HCT116 (cell line): ENCODE measurements at regions not wholly inside any gene's neighbourhood (a gene's known extent, or its start where the extent isn't known, plus 50 kb on each side); places are given as distances from the start of the nearest gene placed in this dataset.
"Not testable (repeated sequence)": the region's sequence is repeated elsewhere in the genome, so short reads cannot be mapped to it uniquely, and the experiment has no call there.

Experiments
- ATAC-seq: fragments of 200-7000 bp; cut with Tn5 transposase; 2 replicates; pipeline ENCODE4 v1.9.1; 2020; ENCODE audit warnings: mild to moderate bottlenecking, moderate library complexity
- BruUV-seq: library from RNA; stranded (reverse); fragments of 400-500 nt; replicated peaks from 2 replicates; lab custom pipeline; 2021; lab: Mats Ljungman, UMichigan
- CTCF ChIA-PET: fragments of 300-600 bp; sonication (Branson Sonifier 250); formaldehyde crosslinking; loops from one replicate; lab custom pipeline; 2021; ENCODE audit warnings: antibody characterized with exemption; lab: Charles Lee
- POLR2A ChIA-PET: fragments of 300-600, 350-600 bp; sonication (Branson Sonifier 250); formaldehyde crosslinking; loops from one replicate; lab custom pipeline; 2021; ENCODE audit warnings: antibody characterized with exemption; lab: Charles Lee
- RAD21 ChIA-PET, 2 experiments: fragments of 300-600 bp; sonication (Branson Sonifier 250); formaldehyde crosslinking; loops; one replicate each; lab custom pipeline; 2023; ENCODE audit warnings: low total read pairs in 2 of 2; ENCODE audit not compliant: uncharacterized antibody in 2 of 2, unreplicated experiment in 2 of 2, low non-redundant PET in 1 of 2; lab: Charles Lee
- DNase-seq: peaks from one replicate; pipeline ENCODE4 v3.0.0-alpha.2; 2010; ENCODE audit warnings: low read depth, low spot score
- H2AFZ ChIP-seq: fragments of 200-600 bp; shearing (Covaris generic), sonication (generic); 2 replicates; pipeline ENCODE4 v1.6.1; 2017; ENCODE audit warnings: low read depth, mixed run types, mixed read lengths, antibody characterized with exemption, low read length; ENCODE audit not compliant: poor library complexity, severe bottlenecking
- H3K27ac ChIP-seq: 2 replicates; pipeline ENCODE4 v1.5.1; 2012; ENCODE audit warnings: low read depth, low read length
- H3K27me3 ChIP-seq: fragments of 200-600 bp; sonication (generic); 2 replicates; pipeline ENCODE4 v1.6.1; 2016; ENCODE audit warnings: mixed run types, low read length, mixed read lengths; ENCODE audit not compliant: insufficient read depth
- H3K36me3 ChIP-seq, 2 experiments: fragments of 200-500 bp in 1 of 2; fragments of 200-600 bp in 1 of 2; sonication (Bioruptor generic) in 1 of 2; sonication (generic) in 1 of 2; 2 replicates each; pipeline versions ENCODE4 v1.5.1 to v1.6.1; 2014 to 2016; ENCODE audit warnings: low read length in 2 of 2, inconsistent platforms in 1 of 2, mixed read lengths in 1 of 2, mixed run types in 1 of 2; ENCODE audit not compliant: insufficient read depth in 2 of 2, control insufficient read depth in 1 of 2
- H3K4me1 ChIP-seq, 2 experiments: fragments of 200-600 bp in 1 of 2; sonication (generic) in 1 of 2; 2 replicates each; pipeline versions ENCODE4 v1.5.1 to v1.6.1; 2012 to 2017; ENCODE audit warnings: low read length in 2 of 2, inconsistent platforms in 1 of 2, mild to moderate bottlenecking in 1 of 2, mixed read lengths in 1 of 2, mixed run types in 1 of 2, moderate library complexity in 1 of 2; ENCODE audit not compliant: insufficient read depth in 2 of 2, control insufficient read depth in 1 of 2
- H3K4me2 ChIP-seq: fragments of 200-600 bp; sonication (generic); 2 replicates; pipeline ENCODE4 v1.6.1; 2017; ENCODE audit warnings: mixed run types, low read length, mixed read lengths
- H3K4me3 ChIP-seq, 2 experiments: fragments of 200-600 bp in 1 of 2; sonication (generic) in 1 of 2; replicated peaks in 1 of 2; 2 replicates each; pipeline ENCODE4 v1.5.1; 2011 to 2016; ENCODE audit warnings: low read length in 2 of 2, control low read depth in 1 of 2, low read depth in 1 of 2, mild to moderate bottlenecking in 1 of 2, mixed read lengths in 1 of 2, mixed run types in 1 of 2
- H3K79me2 ChIP-seq: fragments of 200-600 bp; sonication (generic); 2 replicates; pipeline ENCODE4 v1.6.1; 2017; ENCODE audit warnings: mild to moderate bottlenecking, mixed run types, low read length, moderate library complexity, mixed read lengths; ENCODE audit not compliant: insufficient read depth
- H3K9ac ChIP-seq: fragments of 200-600 bp; sonication (generic); 2 replicates; pipeline ENCODE4 v1.6.1; 2016; ENCODE audit warnings: low read length, mixed read lengths
- H3K9me2 ChIP-seq: fragments of 200-600 bp; sonication (generic), shearing (Covaris generic); 2 replicates; pipeline ENCODE4 v1.6.1; 2017; ENCODE audit warnings: mixed run types, mild to moderate bottlenecking, moderate library complexity; ENCODE audit not compliant: insufficient read depth
- H3K9me3 ChIP-seq, 2 experiments: fragments of 200-500 bp in 1 of 2; fragments of 200-600 bp in 1 of 2; sonication (Bioruptor generic) in 1 of 2; sonication (generic) in 1 of 2; 2 replicates each; pipeline ENCODE4 v1.6.1; 2014 to 2017; ENCODE audit warnings: low read length in 2 of 2, mixed read lengths in 2 of 2, inconsistent platforms in 1 of 2, low read depth in 1 of 2, mild to moderate bottlenecking in 1 of 2, mixed run types in 1 of 2, moderate library complexity in 1 of 2; ENCODE audit not compliant: control insufficient read depth in 1 of 2, insufficient read depth in 1 of 2
- H4K20me1 ChIP-seq: fragments of 200-600 bp; sonication (generic), shearing (Covaris generic); 2 replicates; pipeline ENCODE4 v1.6.1; 2017; ENCODE audit warnings: mixed run types, mild to moderate bottlenecking, moderate library complexity; ENCODE audit not compliant: insufficient read depth
- CBX3 ChIP-seq: IDR thresholded peaks from 2 replicates; pipeline ENCODE4 v1.6.1; 2012; ENCODE audit warnings: low read depth
- POLR2A ChIP-seq: IDR thresholded peaks from 2 replicates; pipeline ENCODE4 v1.7.0; 2011; ENCODE audit warnings: borderline replicate concordance; ENCODE audit not compliant: insufficient read depth, insufficient read length; ENCODE audit errors: extremely low read depth
- RAD21 ChIP-seq: IDR thresholded peaks from 2 replicates; pipeline ENCODE4 v1.6.1; 2012; ENCODE audit warnings: low read depth, mild to moderate bottlenecking
- SRF ChIP-seq: IDR thresholded peaks from 2 replicates; pipeline ENCODE4 v1.6.1; 2012; ENCODE audit warnings: low read depth
- TCF7L2 ChIP-seq: IDR thresholded peaks from 2 replicates; pipeline ENCODE4 v1.7.0; 2011; ENCODE audit warnings: borderline replicate concordance, inconsistent platforms; ENCODE audit not compliant: insufficient read depth, insufficient read length; ENCODE audit errors: extremely low read depth
- ZNF274 ChIP-seq: fragments of 200-500 bp; sonication (Bioruptor generic); IDR thresholded peaks from 2 replicates; pipeline ENCODE4 v1.6.1; 2014; ENCODE audit warnings: mild to moderate bottlenecking, low read depth, low read length, inconsistent platforms
- intact Hi-C: fragments of 100-400 bp; cut with micrococcal nuclease; formaldehyde crosslinking; loops from 2 replicates; pipeline ENCODE4 v1.10.0; 2022

DNA sequence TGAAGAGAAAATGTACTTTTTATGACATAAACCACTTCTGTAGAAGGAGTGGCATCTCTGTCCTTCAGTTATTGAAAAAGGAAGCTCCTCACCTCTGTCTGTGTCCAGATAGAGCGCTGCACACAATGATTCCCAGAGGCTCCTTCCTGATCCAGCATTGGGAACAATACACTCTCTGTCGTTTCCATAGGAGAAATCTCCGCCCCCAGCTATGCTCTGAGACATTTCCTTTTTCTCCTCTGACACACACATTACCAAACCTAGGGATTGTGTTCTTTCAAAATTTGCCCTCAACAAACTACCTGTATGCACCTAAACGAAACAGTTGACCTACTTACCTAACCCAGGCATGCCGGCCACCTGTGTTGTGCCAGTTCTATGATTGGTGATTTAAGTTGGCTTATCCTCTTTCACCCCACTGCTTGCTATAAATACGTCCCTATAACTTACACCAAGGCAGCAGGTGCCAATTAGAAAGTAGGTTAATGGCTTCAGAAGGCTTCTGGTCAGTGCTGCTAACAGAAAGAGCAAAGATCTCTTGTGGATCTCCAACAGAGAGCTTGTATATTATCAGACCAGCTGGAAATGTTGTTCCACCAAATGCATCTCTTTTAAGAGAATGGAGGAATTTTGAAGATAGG lies 140.1 kb upstream of the JCAD start:
- Histone ChIP-seq H3K79me2 (no peaks in the 10 kb centered on the region), H3K9ac (no peak overlapping the region), H3K4me1 (no peaks in the 10 kb centered on the region), H4K20me1 (no peaks in the 10 kb centered on the region), H3K4me3 (no peak overlapping the region), H3K9me3 (peaks cover 3 to 6% of the 10 kb centered on the region in 2 experiments; a peak in 3 of 4 replicates), H3K27ac (no peak overlapping the region), H3K4me2 (no peak overlapping the region), H3K36me3 (no peaks in the 10 kb centered on the region), H3K9me2 (no peaks in the 10 kb centered on the region), H2AFZ (no peak overlapping the region), H3K27me3 (no peaks in the 10 kb centered on the region)
- intact Hi-C loops = no loop called here
- no TSS peak for BruUV-seq
- CTCF ChIA-PET = no interaction called here
- RAD21 ChIA-PET = no interaction called here
- DNase-seq (no peak), ATAC-seq (no peak)
- no peak for TF ChIP-seq RAD21
- TF ChIP-seq TCF7L2 = no peak
- no peak for TF ChIP-seq SRF
- POLR2A ChIA-PET = no interaction called here

DNA sequence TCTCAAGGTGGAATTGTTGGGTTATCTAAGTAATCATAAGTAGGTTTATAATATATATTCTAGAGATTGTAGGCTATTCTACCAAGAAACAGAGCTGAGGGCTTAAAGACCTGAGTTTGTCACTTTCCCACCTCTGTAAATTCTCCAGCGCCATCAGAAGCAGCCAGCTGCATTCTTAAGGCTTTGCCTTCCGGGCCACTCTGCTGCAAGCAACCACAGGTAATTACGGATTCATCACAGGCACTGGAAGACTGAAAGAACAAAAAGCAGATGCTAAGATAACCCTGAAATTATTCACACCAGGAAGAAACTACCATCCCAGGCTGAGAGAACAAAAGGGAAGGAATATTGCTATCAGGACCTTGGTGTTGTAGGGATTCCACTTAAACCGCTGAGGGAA lies 137.8 kb upstream of the JCAD start:
- no peak for DNase-seq
- H3K4me2 ChIP-seq = no peak overlapping the region
- H3K36me3 ChIP-seq = no peaks in the 10 kb centered on the region
- H3K9ac ChIP-seq = no peak overlapping the region
- H3K9me3 ChIP-seq = no peaks in the 10 kb centered on the region; a peak in 1 of 4 replicates
- H3K79me2 ChIP-seq = no peaks in the 10 kb centered on the region
- no peak overlapping the region for H2AFZ ChIP-seq
- H3K27ac ChIP-seq = no peak overlapping the region
- intact Hi-C loops = no loop called here
- ChIA-PET RAD21 (no interaction called here), CTCF (no interaction called here), POLR2A (no interaction called here)
- no TSS peak for BruUV-seq
- no peak overlapping the region for H3K4me3 ChIP-seq
- TF ChIP-seq CBX3 = no peak
- TF ChIP-seq POLR2A = no peak
- no peak for TF ChIP-seq ZNF274
- TF ChIP-seq RAD21 = no peak
- ATAC-seq = no peak
- H3K9me2 ChIP-seq = no peaks in the 10 kb centered on the region
- H3K4me1 ChIP-seq = no peaks in the 10 kb centered on the region
- no peaks in the 10 kb centered on the region for H4K20me1 ChIP-seq
- H3K27me3 ChIP-seq = no peaks in the 10 kb centered on the region

DNA sequence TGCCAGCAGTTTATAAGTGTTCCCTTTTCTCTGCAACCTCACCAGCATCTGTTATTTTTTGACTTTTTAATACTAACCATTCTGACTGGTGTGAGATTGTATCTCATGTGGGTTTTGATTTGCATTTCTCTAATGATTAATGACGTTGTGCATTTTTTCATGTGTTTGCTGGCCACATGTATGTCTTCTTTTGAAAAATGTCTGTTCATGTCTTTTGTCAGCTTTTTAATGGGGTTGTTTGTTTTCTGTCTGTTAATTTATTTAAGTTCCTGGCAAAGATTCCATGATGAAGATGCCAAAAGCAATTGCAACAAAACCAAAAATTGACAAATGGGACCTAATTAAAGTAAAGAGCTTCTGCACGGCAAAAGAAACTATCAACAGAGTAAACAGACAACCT lies 137.2 kb upstream of the JCAD start:
- BruUV-seq, intact Hi-C loops, DNase-seq, H3K27ac ChIP-seq, CTCF ChIA-PET, H4K20me1 ChIP-seq, H3K9me3 ChIP-seq, H3K4me3 ChIP-seq, H3K4me2 ChIP-seq, H3K79me2 ChIP-seq, RAD21 ChIA-PET, H3K9me2 ChIP-seq, H3K9ac ChIP-seq, H3K36me3 ChIP-seq, ATAC-seq, H3K4me1 ChIP-seq, H2AFZ ChIP-seq, H3K27me3 ChIP-seq, POLR2A ChIA-PET: not testable (repeated sequence)
